Loucy (cell line): ENCODE measurements at regions not wholly inside any gene's neighbourhood (a gene's known extent, or its start where the extent isn't known, plus 50 kb on each side); places are given as distances from the start of the nearest gene placed in this dataset.

Experiments used
- H2AFZ ChIP-seq: fragments of 200-600 bp; sonication (generic); 2 replicates; pipeline ENCODE4 v1.6.0; 2016; ENCODE audit warnings: antibody characterized with exemption, mild to moderate bottlenecking, low read length, moderate library complexity
- H3F3A ChIP-seq: fragments of 200-600 bp; 2 replicates; pipeline ENCODE4 v1.6.0; 2016; ENCODE audit warnings: antibody characterized with exemption, low read depth, mild to moderate bottlenecking
- H3K27me3 ChIP-seq: fragments of 200-600 bp; sonication (generic); 2 replicates; pipeline ENCODE4 v1.6.1; 2014; ENCODE audit warnings: low read length, mild to moderate bottlenecking; ENCODE audit not compliant: insufficient read depth, poor library complexity, severe bottlenecking
- H3K36me3 ChIP-seq: fragments of 200-600 bp; sonication (generic); 2 replicates; pipeline ENCODE4 v1.6.1; 2016; ENCODE audit warnings: low read length; ENCODE audit not compliant: insufficient read depth
- H3K4me1 ChIP-seq: fragments of 200-600 bp; sonication (generic); 2 replicates; pipeline ENCODE4 v1.5.1; 2014; ENCODE audit warnings: low read length, mild to moderate bottlenecking; ENCODE audit not compliant: insufficient read depth, poor library complexity, severe bottlenecking
- H3K4me2 ChIP-seq: fragments of 200-600 bp; sonication (generic); 2 replicates; pipeline ENCODE4 v1.6.0; 2014; ENCODE audit warnings: antibody characterized with exemption, low read length, low read depth, mild to moderate bottlenecking; ENCODE audit not compliant: poor library complexity, severe bottlenecking
- H3K4me3 ChIP-seq: fragments of 200-600 bp; sonication (generic); 2 replicates; pipeline ENCODE4 v1.5.1; 2014; ENCODE audit warnings: low read length, mild to moderate bottlenecking, mixed read lengths; ENCODE audit not compliant: poor library complexity, severe bottlenecking
- H3K79me2 ChIP-seq: fragments of 200-600 bp; sonication (generic); 2 replicates; pipeline ENCODE4 v1.6.1; 2014; ENCODE audit warnings: low read length; ENCODE audit not compliant: insufficient read depth
- H3K9ac ChIP-seq: fragments of 200-600 bp; sonication (generic); 2 replicates; pipeline ENCODE4 v1.6.0; 2014; ENCODE audit warnings: mild to moderate bottlenecking, low read depth, low read length, moderate library complexity; ENCODE audit not compliant: poor library complexity, severe bottlenecking
- H3K9me2 ChIP-seq: fragments of 200-600 bp; sonication (generic); replicated peaks from 2 replicates; pipeline ENCODE4 v1.6.1; 2016; ENCODE audit warnings: low read depth, low read length, mixed read lengths
- H3K9me3 ChIP-seq: fragments of 200-600 bp; sonication (generic); 2 replicates; pipeline ENCODE4 v1.6.1; 2014; ENCODE audit warnings: mild to moderate bottlenecking, antibody characterized with exemption, low read length, low read depth; ENCODE audit not compliant: insufficient read depth
- H4K20me1 ChIP-seq: fragments of 200-600 bp; sonication (generic); 2 replicates; pipeline ENCODE4 v1.6.0; 2014; ENCODE audit warnings: antibody characterized with exemption, low read length, mild to moderate bottlenecking; ENCODE audit not compliant: insufficient read depth, poor library complexity, severe bottlenecking
- EZH2phosphoT487 ChIP-seq: fragments of 200-600 bp; IDR thresholded peaks from 2 replicates; pipeline ENCODE4 v1.6.1; 2018; ENCODE audit warnings: antibody characterized with exemption, mild to moderate bottlenecking, moderate library complexity, borderline replicate concordance
- TF ChIP-seq, protein P1 (sequence below): fragments of 200-600 bp; sonication (generic); conservative IDR thresholded peaks from 2 replicates; pipeline ENCODE4 v1.5.1; 2014; ENCODE audit warnings: mild to moderate bottlenecking, antibody characterized with exemption, low read length

DNA sequence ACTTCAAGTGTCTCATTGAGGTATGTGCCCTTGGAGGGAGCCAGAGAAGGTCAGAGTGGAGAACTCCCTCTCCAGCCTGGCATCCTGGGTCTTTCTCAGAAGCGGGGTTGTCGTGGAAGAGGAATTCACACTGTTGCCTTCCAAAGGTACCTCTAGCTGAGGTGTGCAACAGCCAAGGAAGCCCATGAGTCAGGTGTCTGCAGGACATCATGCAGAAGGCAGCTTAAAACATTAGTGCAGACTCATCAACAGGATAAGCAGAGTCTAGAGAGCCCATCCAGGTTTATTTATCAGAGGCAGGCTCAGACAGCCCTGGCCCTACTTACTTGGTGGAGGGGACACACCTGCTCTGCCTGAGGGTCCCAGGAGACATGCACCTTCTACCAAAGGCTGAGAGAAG lies 95.6 kb upstream of the TPM1 start:
- TF ChIP-seq EZH2phosphoT487 = no peak
- TF ChIP-seq, protein P1, sequence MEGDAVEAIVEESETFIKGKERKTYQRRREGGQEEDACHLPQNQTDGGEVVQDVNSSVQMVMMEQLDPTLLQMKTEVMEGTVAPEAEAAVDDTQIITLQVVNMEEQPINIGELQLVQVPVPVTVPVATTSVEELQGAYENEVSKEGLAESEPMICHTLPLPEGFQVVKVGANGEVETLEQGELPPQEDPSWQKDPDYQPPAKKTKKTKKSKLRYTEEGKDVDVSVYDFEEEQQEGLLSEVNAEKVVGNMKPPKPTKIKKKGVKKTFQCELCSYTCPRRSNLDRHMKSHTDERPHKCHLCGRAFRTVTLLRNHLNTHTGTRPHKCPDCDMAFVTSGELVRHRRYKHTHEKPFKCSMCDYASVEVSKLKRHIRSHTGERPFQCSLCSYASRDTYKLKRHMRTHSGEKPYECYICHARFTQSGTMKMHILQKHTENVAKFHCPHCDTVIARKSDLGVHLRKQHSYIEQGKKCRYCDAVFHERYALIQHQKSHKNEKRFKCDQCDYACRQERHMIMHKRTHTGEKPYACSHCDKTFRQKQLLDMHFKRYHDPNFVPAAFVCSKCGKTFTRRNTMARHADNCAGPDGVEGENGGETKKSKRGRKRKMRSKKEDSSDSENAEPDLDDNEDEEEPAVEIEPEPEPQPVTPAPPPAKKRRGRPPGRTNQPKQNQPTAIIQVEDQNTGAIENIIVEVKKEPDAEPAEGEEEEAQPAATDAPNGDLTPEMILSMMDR = no peak

DNA sequence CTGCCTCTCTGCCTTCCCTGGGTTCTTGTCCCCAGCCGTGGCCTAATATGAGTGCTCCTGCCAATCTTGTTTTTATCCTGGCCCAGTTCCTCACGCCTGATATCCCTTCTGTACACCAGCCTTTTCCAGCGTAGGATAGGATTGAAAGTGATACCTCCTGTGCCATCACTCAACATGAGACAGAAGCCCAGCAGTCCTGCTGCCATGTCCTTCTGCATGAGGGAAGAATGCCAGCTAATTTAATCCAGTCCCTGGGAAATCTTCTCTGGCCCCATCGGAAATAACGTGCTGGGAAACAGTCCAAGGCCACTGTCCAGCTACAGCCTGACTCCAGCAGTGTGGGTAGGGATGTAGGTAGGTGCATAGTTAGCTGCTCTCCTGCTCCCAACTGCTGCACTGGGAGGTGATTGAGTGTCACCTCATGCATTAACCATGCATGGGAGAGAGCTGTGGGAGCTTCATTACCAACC lies 92.0 kb upstream of the TPM1 start:
- no peak overlapping the region for H3K4me2 ChIP-seq
- H3K79me2 ChIP-seq = no peaks in the 10 kb centered on the region
- H3K9ac ChIP-seq = no peak overlapping the region
- no peaks in the 10 kb centered on the region for H3K9me2 ChIP-seq
- H3K27me3 ChIP-seq = no peaks in the 10 kb centered on the region
- no peaks in the 10 kb centered on the region for H3F3A ChIP-seq
- no peaks in the 10 kb centered on the region for H3K9me3 ChIP-seq
- no peak overlapping the region for H3K4me3 ChIP-seq
- H4K20me1 ChIP-seq = no peaks in the 10 kb centered on the region
- H2AFZ ChIP-seq = no peak overlapping the region
- TF ChIP-seq, protein P1 = no peak
- TF ChIP-seq EZH2phosphoT487 = no peak
- no peaks in the 10 kb centered on the region for H3K4me1 ChIP-seq
- no peaks in the 10 kb centered on the region for H3K36me3 ChIP-seq

More for the DNA sequence above, 95.6 kb upstream of the TPM1 start:
- Histone ChIP-seq H3F3A (no peaks in the 10 kb centered on the region), H3K79me2 (no peaks in the 10 kb centered on the region), H3K9me3 (no peaks in the 10 kb centered on the region), H3K4me3 (no peak overlapping the region), H4K20me1 (no peaks in the 10 kb centered on the region), H2AFZ (no peak overlapping the region), H3K27me3 (no peaks in the 10 kb centered on the region), H3K9me2 (no peaks in the 10 kb centered on the region), H3K4me1 (no peaks in the 10 kb centered on the region), H3K36me3 (no peaks in the 10 kb centered on the region), H3K4me2 (no peak overlapping the region), H3K9ac (no peak overlapping the region)

DNA sequence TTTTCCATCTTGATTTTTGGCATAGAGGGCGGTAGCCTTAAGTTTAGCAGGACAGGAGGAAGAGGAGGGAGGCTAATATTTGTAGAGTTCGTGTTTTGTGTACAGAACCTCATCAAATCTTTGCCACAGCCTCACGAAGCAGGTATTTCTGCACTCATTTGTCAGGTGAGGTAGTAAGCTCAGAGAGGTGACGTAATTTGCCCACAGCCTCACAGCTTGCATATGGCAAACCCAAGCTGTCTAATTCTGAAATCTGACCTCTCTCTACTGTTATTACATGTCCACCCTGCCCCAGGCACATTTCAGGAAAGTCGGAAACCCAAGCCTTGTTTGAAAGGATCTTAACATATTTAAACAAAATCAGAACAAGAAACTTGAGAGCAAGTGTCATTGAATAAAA lies 91.1 kb upstream of the TPM1 start:
- no peak overlapping the region for H2AFZ ChIP-seq
- no peaks in the 10 kb centered on the region for H3K27me3 ChIP-seq
- no peaks in the 10 kb centered on the region for H3K9me2 ChIP-seq
- no peaks in the 10 kb centered on the region for H3K36me3 ChIP-seq
- no peak overlapping the region for H3K4me3 ChIP-seq
- H3K79me2 ChIP-seq = no peaks in the 10 kb centered on the region
- no peaks in the 10 kb centered on the region for H3K9me3 ChIP-seq
- H3K4me1 ChIP-seq = no peaks in the 10 kb centered on the region
- TF ChIP-seq EZH2phosphoT487 = no peak
- TF ChIP-seq, protein P1 = no peak
- no peak overlapping the region for H3K9ac ChIP-seq
- H3F3A ChIP-seq = no peaks in the 10 kb centered on the region
- H3K4me2 ChIP-seq = no peak overlapping the region
- H4K20me1 ChIP-seq = no peaks in the 10 kb centered on the region
